Panc1 (cell line): ENCODE measurements at regions not wholly inside any gene's neighbourhood (a gene's known extent, or its start where the extent isn't known, plus 50 kb on each side); places are given as distances from the start of the nearest gene placed in this dataset.

ENCODE experiments used
- ATAC-seq: fragments of 200-7000 bp; cut with Tn5 transposase; 2 replicates; pipeline ENCODE4 v1.9.1; 2020; ENCODE audit warnings: mild to moderate bottlenecking, moderate library complexity
- BruUV-seq: library from RNA; stranded (reverse); fragments of 400-500 nt; replicated peaks from 2 replicates; lab custom pipeline; 2021; lab: Mats Ljungman, UMichigan
- CTCF ChIA-PET: fragments of 300-600 bp; sonication (Branson Sonifier 250); formaldehyde crosslinking; loops from one replicate; lab custom pipeline; 2022; ENCODE audit warnings: antibody characterized with exemption; lab: Charles Lee
- POLR2A ChIA-PET: fragments of 300-600 bp; sonication (Branson Sonifier 250); formaldehyde crosslinking; loops from one replicate; lab custom pipeline; 2022; ENCODE audit warnings: antibody characterized with exemption; lab: Charles Lee
- DNase-seq: peaks from one replicate; pipeline ENCODE4 v3.0.0-alpha.2; 2010; ENCODE audit warnings: low read depth, low spot score
- H3K27ac ChIP-seq: 2 replicates; pipeline ENCODE4 v1.5.1; 2011; ENCODE audit warnings: mild to moderate bottlenecking, low read length, inconsistent platforms
- H3K27me3 ChIP-seq: fragments of 200-500 bp; sonication (Bioruptor generic); 2 replicates; pipeline ENCODE4 v1.6.0; 2014; ENCODE audit warnings: low read length, inconsistent platforms; ENCODE audit not compliant: control insufficient read depth, insufficient read depth
- H3K36me3 ChIP-seq: fragments of 200-500 bp; sonication (Bioruptor generic); 2 replicates; pipeline ENCODE4 v1.5.1; 2014; ENCODE audit warnings: inconsistent platforms, mild to moderate bottlenecking, low read length, moderate library complexity; ENCODE audit not compliant: control insufficient read depth, insufficient read depth
- H3K4me1 ChIP-seq: 2 replicates; pipeline ENCODE4 v1.5.1; 2011; ENCODE audit warnings: inconsistent platforms, mild to moderate bottlenecking, low read length, moderate library complexity; ENCODE audit not compliant: control insufficient read depth, insufficient read depth
- H3K4me3 ChIP-seq, 2 experiments: 2 replicates each; pipeline ENCODE4 v1.5.1; 2011 to 2012; ENCODE audit warnings: low read depth in 2 of 2, low read length in 2 of 2, mild to moderate bottlenecking in 2 of 2, inconsistent platforms in 1 of 2, moderate library complexity in 1 of 2
- H3K9me3 ChIP-seq: fragments of 200-500 bp; sonication (Bioruptor generic); 2 replicates; pipeline ENCODE4 v1.5.1; 2014; ENCODE audit warnings: low read depth, mild to moderate bottlenecking, inconsistent platforms, low read length, moderate library complexity; ENCODE audit not compliant: control insufficient read depth, insufficient read depth
- CTCF ChIP-seq: fragments of 450-650 bp; IDR thresholded peaks from 2 replicates; pipeline ENCODE4 v1.5.1; 2017; ENCODE audit warnings: mild to moderate bottlenecking
- POLR2AphosphoS5 ChIP-seq: IDR thresholded peaks from 2 replicates; pipeline ENCODE4 v1.6.1; 2012; ENCODE audit warnings: mild to moderate bottlenecking, low read depth, low read length, moderate library complexity
- SIN3A ChIP-seq: IDR thresholded peaks from 2 replicates; pipeline ENCODE4 v1.6.1; 2012; ENCODE audit warnings: low read depth, mild to moderate bottlenecking, low read length, moderate library complexity, borderline replicate concordance; ENCODE audit not compliant: insufficient read depth
- TCF7L2 ChIP-seq: IDR thresholded peaks from 2 replicates; pipeline ENCODE4 v1.6.1; 2011; ENCODE audit warnings: mild to moderate bottlenecking, low read depth, low read length, inconsistent platforms
- in situ Hi-C: cut with HindIII; loops from 2 replicates; pipeline ENCODE4 v1.10.0; 2016; ENCODE audit warnings: low sequenced_read_pairs, low pct_unique_long_range_greater_than_20kb
- intact Hi-C: fragments of 100-400 bp; cut with micrococcal nuclease; formaldehyde crosslinking; loops from one replicate; pipeline ENCODE4 v1.10.0; 2022; ENCODE audit not compliant: unreplicated experiment
- TF ChIP-seq, protein P1 (sequence below), 2 experiments: IDR thresholded peaks; 2 replicates each; pipeline ENCODE4 v1.6.1; 2011 to 2012; ENCODE audit warnings: low read depth in 2 of 2, control low read depth in 1 of 2, low read length in 1 of 2, mild to moderate bottlenecking in 1 of 2, moderate library complexity in 1 of 2; ENCODE audit not compliant: insufficient read depth in 1 of 2

DNA sequence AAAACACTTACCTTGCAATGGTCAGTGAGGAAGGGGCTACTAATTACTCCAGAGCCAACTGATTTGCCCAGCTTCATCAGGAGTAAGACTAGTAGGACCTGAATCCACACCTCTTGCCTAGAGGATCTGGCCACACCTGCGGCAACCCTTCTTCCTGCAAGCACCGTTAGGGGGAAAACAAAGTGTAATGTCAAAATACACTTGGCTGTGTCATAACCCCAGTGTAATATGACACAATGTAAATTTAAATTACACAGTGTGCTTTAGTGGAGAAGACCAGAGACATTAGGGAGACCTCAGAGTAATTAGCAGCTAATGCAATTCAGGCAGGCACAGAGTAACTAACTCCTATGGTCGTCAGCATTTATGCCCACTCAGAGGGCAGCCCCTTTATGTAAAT is 308.5 kb upstream of the ARRDC4 start:
- H3K27ac ChIP-seq: no peak overlapping the region
- CTCF ChIA-PET: no interaction called here
- TF ChIP-seq TCF7L2 (no peak), POLR2AphosphoS5 (no peak), SIN3A (no peak), CTCF (no peak)
- TF ChIP-seq, protein P1, sequence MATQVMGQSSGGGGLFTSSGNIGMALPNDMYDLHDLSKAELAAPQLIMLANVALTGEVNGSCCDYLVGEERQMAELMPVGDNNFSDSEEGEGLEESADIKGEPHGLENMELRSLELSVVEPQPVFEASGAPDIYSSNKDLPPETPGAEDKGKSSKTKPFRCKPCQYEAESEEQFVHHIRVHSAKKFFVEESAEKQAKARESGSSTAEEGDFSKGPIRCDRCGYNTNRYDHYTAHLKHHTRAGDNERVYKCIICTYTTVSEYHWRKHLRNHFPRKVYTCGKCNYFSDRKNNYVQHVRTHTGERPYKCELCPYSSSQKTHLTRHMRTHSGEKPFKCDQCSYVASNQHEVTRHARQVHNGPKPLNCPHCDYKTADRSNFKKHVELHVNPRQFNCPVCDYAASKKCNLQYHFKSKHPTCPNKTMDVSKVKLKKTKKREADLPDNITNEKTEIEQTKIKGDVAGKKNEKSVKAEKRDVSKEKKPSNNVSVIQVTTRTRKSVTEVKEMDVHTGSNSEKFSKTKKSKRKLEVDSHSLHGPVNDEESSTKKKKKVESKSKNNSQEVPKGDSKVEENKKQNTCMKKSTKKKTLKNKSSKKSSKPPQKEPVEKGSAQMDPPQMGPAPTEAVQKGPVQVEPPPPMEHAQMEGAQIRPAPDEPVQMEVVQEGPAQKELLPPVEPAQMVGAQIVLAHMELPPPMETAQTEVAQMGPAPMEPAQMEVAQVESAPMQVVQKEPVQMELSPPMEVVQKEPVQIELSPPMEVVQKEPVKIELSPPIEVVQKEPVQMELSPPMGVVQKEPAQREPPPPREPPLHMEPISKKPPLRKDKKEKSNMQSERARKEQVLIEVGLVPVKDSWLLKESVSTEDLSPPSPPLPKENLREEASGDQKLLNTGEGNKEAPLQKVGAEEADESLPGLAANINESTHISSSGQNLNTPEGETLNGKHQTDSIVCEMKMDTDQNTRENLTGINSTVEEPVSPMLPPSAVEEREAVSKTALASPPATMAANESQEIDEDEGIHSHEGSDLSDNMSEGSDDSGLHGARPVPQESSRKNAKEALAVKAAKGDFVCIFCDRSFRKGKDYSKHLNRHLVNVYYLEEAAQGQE (IDR thresholded peaks at IDR 0.05; ENCODE audit: insufficient read depth in 1 of 2, low read depth in 2 of 2, low read length in 1 of 2): no peak
- POLR2A ChIA-PET: no interaction called here
- no TSS peak for BruUV-seq
- in situ Hi-C loops (no loop called here), intact Hi-C loops (no loop called here)
- H3K36me3 ChIP-seq: no peaks in the 10 kb centered on the region
- ATAC-seq: no peak
- no peaks in the 10 kb centered on the region for H3K27me3 ChIP-seq
- H3K9me3 ChIP-seq: no peaks in the 10 kb centered on the region
- H3K4me1 ChIP-seq: no peaks in the 10 kb centered on the region
- no peak for DNase-seq
- H3K4me3 ChIP-seq: no peak overlapping the region

- DNase-seq (no peak), ATAC-seq (0 out of 2 replicates have a peak, but pooled peaks have one; percentile 45)
- CTCF ChIA-PET: no interaction called here
- no TSS peak for BruUV-seq
- intact Hi-C loops (no loop called here), in situ Hi-C loops (no loop called here)
- peak overlapping the region in 1 of 2 experiments; percentile 20; a peak in 2 of 4 replicates for H3K4me3 ChIP-seq
- POLR2A ChIA-PET: no interaction called here
- TF ChIP-seq POLR2AphosphoS5 (no peak), CTCF (no peak)
- TF ChIP-seq, protein P1 (IDR thresholded peaks at IDR 0.05; ENCODE audit: insufficient read depth in 1 of 2, low read depth in 2 of 2, low read length in 1 of 2): no peak
- no peaks in the 10 kb centered on the region for H3K27me3 ChIP-seq
- H3K36me3 ChIP-seq: no peaks in the 10 kb centered on the region
- no peak overlapping the region for H3K27ac ChIP-seq
- H3K9me3 ChIP-seq: no peaks in the 10 kb centered on the region
- H3K4me1 ChIP-seq: no peaks in the 10 kb centered on the region
Measured at GRCh38 chr15:97652700-97653167, 307.8 kb upstream of the ARRDC4 start.
